GM12891 (cell line): ENCODE measurements at regions not wholly inside any gene's neighbourhood (a gene's known extent, or its start where the extent isn't known, plus 50 kb on each side); places are given as distances from the start of the nearest gene placed in this dataset.

ENCODE experiments used
- POLR2A ChIP-seq: IDR thresholded peaks from 2 replicates; pipeline ENCODE4 v1.6.1; 2011; ENCODE audit warnings: low read depth, low read length, control low read depth
- POLR2AphosphoS5 ChIP-seq: IDR thresholded peaks from 2 replicates; pipeline ENCODE4 v1.6.1; 2011; ENCODE audit warnings: low read depth, low read length, control low read depth
- SPI1 ChIP-seq: IDR thresholded peaks from 2 replicates; pipeline ENCODE4 v1.6.1; 2011; ENCODE audit warnings: low read depth, low read length, control low read depth
- TAF1 ChIP-seq: IDR thresholded peaks from 2 replicates; pipeline ENCODE4 v1.6.1; 2011; ENCODE audit warnings: low read depth, low read length, control low read depth

- TF ChIP-seq TAF1 = no peak
- TF ChIP-seq POLR2AphosphoS5 = no peak
- TF ChIP-seq POLR2A = no peak
- no peak for TF ChIP-seq SPI1
Measured at GRCh38 chr7:86025807-86026206, 617.9 kb upstream of the GRM3 start.
